Immature natural killer cell (primary cell): ENCODE measurements at regions not wholly inside any gene's neighbourhood (a gene's known extent, or its start where the extent isn't known, plus 50 kb on each side); places are given as distances from the start of the nearest gene placed in this dataset.

Experiments used
- DNase-seq, 3 donors: peaks; one replicate each; pipeline ENCODE4 v3.0.0; 2022; ENCODE audit warnings: mixed read lengths in 1 of 3
- H3K27ac Mint-ChIP-seq, 6 donors: one replicate each; pipeline ENCODE4 v1.8.0; 2020; ENCODE audit warnings: mixed read lengths in 6 of 6, mild to moderate bottlenecking in 5 of 6, inconsistent platforms in 4 of 6, moderate library complexity in 3 of 6
- H3K27me3 Mint-ChIP-seq, 3 donors: one replicate each; pipeline ENCODE4 v1.8.0; 2020 to 2021; ENCODE audit warnings: low read depth in 3 of 3, mild to moderate bottlenecking in 3 of 3, mixed read lengths in 3 of 3, moderate library complexity in 3 of 3, inconsistent platforms in 1 of 3
- H3K36me3 Mint-ChIP-seq, 3 donors: one replicate each; pipeline ENCODE4 v1.8.0; 2020; ENCODE audit warnings: mixed read lengths in 3 of 3, inconsistent platforms in 2 of 3, mild to moderate bottlenecking in 2 of 3
- H3K4me1 Mint-ChIP-seq, 2 donors: one replicate each; pipeline ENCODE4 v1.8.0; 2020; ENCODE audit warnings: inconsistent platforms in 2 of 2, mild to moderate bottlenecking in 2 of 2, mixed read lengths in 2 of 2, moderate library complexity in 1 of 2
- H3K4me3 Mint-ChIP-seq, 5 donors: one replicate each; pipeline ENCODE4 v1.8.0; 2020; ENCODE audit warnings: mild to moderate bottlenecking in 5 of 5, mixed read lengths in 5 of 5, inconsistent platforms in 3 of 5, moderate library complexity in 3 of 5
- H3K9me3 Mint-ChIP-seq, 6 donors: one replicate each; pipeline ENCODE4 v1.8.0; 2020; ENCODE audit warnings: mild to moderate bottlenecking in 6 of 6, mixed read lengths in 6 of 6, inconsistent platforms in 4 of 6, moderate library complexity in 3 of 6

DNA sequence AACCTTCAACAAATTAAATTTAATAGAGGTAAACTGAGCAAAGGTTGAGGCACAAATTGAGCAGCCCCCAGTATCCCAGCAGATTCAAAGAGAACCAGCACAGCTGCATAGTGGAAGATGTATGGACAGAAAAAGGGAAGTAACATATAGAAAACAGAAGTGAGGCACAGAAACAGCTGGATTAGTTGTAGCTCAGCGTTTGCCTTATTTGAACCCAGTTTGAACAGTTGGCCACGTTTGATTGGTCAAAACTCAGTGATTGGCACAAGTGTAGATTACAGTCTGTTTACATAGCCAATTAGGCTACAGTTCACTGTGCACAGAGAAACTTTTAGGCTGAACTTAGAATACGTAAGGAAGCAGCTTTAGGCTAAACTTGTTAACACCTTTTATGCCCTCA lies 315.5 kb downstream of the RMST start:
- no peaks in the 10 kb centered on the region for H3K4me1 Mint-ChIP-seq
- H3K27me3 Mint-ChIP-seq, result peaks cover 0 to 2% (median 0%) of the 10 kb centered on the region in 3 donors
- H3K4me3 Mint-ChIP-seq, result no peak overlapping the region
- DNase-seq, result no peak
- no peaks in the 10 kb centered on the region for H3K36me3 Mint-ChIP-seq
- H3K9me3 Mint-ChIP-seq, result peaks cover 2 to 36% (median 10%) of the 10 kb centered on the region in 6 donors
- no peak overlapping the region for H3K27ac Mint-ChIP-seq

DNA sequence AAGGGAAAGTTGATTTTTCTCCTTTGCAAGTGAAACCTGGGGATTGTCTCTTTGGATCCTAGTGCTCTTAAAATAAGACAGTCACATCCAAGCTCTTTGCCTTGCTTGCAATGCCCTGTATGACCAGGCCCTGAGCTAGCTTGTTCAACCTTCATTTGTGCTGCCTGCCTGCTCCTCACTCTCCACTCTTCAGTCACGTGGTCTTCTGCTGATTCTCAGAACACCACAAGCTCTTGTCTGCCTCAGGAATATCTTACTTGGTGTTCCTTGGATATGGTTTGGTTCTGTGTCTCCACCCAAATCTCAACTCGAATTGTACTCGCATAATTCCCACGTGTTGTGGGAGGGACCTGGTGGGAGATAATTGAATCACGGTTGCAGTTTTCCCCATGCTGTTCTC lies 318.7 kb downstream of the RMST start:
- no peak for DNase-seq
- Mint-ChIP-seq H3K27me3 (peaks cover 0 to 2% (median 0%) of the 10 kb centered on the region in 3 donors), H3K36me3 (no peaks in the 10 kb centered on the region), H3K9me3 (peaks cover 2 to 27% (median 8%) of the 10 kb centered on the region in 6 donors), H3K4me1 (no peaks in the 10 kb centered on the region), H3K4me3 (no peak overlapping the region), H3K27ac (no peak overlapping the region)

DNA sequence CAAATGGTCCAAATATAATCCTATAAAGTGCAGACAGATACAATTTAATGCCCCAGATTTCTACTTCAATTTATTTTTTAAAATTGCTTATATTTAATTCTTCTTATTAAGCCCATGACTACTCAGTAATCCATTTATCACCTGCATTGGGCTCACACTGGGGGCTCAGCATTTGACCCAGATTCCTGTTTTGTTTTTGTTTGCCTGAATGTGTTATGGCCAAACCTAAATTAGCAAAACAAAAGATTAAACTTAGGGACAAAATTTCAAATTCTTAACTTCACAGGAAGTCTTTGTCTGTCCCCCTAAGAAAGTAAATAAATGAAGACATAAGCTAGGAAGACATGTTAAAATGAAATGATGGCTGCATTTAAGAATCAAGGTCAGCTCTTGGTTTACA lies 322.3 kb downstream of the RMST start:
- Mint-ChIP-seq H3K4me1 (no peaks in the 10 kb centered on the region), H3K9me3 (peaks cover 0 to 7% (median 4%) of the 10 kb centered on the region in 6 donors)
- DNase-seq, result no peak

DNA sequence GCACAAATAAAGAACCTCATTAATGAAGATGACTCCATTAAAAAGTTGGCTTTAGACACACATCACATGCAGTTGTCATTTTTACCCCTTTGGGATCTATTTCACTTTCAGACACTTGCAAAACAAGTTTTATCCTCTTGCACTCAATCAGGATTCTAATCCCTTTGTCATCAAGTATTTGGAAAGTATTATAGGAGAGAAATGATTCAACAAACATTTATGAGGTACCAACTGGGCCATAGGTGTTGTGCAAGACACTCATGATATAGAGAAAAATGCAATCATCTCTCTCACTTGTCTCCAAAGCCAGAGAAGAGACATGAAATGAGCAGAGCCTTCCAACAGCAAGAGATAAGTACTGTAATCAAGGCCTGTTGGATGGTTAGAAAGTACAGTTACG lies 327.7 kb downstream of the RMST start:
- H3K9me3 Mint-ChIP-seq, result peaks cover 1 to 18% (median 7%) of the 10 kb centered on the region in 6 donors
- H3K27ac Mint-ChIP-seq, result no peak overlapping the region
- no peak for DNase-seq
- H3K4me1 Mint-ChIP-seq, result no peaks in the 10 kb centered on the region
- H3K36me3 Mint-ChIP-seq, result no peaks in the 10 kb centered on the region
- H3K4me3 Mint-ChIP-seq, result no peak overlapping the region
- H3K27me3 Mint-ChIP-seq, result no peaks in the 10 kb centered on the region

More for the DNA sequence above, 322.3 kb downstream of the RMST start:
- H3K27ac Mint-ChIP-seq, result no peak overlapping the region
- H3K36me3 Mint-ChIP-seq, result no peaks in the 10 kb centered on the region
- peaks cover 0 to 2% (median 0%) of the 10 kb centered on the region in 3 donors for H3K27me3 Mint-ChIP-seq
- H3K4me3 Mint-ChIP-seq, result no peak overlapping the region

DNA sequence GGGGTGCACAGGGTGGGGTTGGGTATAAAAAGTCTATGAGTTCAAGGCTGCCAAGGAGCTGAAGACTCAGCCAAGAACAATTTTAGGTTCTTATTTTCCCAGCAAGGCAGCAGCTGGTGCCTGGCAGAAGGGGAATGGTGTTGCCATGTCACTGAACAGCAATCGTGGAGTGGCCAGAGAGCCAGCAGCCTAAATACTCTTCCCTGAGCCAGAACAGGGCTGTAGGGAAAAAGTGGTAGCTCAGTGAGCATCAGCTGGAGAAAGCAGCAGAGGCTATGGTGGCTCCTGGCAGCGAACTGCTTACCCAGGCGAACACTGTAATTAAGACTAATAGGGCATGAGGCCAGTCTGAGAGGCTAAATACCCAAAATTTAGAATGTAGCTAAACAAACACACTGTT lies 334.9 kb downstream of the RMST start:
- no peak overlapping the region for H3K4me3 Mint-ChIP-seq
- H3K27me3 Mint-ChIP-seq, result no peaks in the 10 kb centered on the region
- H3K27ac Mint-ChIP-seq, result no peak overlapping the region
- DNase-seq, result no peak
- peaks cover 0 to 36% (median 11%) of the 10 kb centered on the region in 6 donors for H3K9me3 Mint-ChIP-seq
- no peaks in the 10 kb centered on the region for H3K36me3 Mint-ChIP-seq
- H3K4me1 Mint-ChIP-seq, result no peaks in the 10 kb centered on the region

DNA sequence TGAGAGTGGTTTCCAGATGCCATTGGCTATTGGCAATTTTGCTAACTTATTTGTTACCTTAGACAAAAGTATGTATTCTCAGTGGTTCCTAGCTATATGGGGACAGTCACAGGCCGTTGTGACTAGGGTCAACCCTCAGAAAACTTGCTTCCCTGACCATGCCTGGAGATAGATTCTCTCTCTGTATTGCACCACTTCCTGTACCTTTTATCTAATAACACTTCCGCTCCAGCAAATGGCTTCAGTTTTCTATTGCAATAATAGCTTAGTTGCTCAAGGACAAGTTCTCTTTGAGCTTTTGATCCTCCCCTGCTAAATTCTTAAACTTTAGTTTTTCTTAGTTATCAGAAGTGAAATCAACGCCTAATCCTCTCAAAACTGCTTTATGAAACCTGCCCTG lies 338.0 kb downstream of the RMST start:
- Mint-ChIP-seq H3K9me3 (peaks cover 0 to 41% (median 11%) of the 10 kb centered on the region in 6 donors), H3K27ac (no peak overlapping the region), H3K36me3 (peaks cover 0 to 3% (median 0%) of the 10 kb centered on the region in 3 donors), H3K4me1 (no peaks in the 10 kb centered on the region), H3K4me3 (no peak overlapping the region), H3K27me3 (peaks cover 0 to 2% (median 0%) of the 10 kb centered on the region in 3 donors)
- DNase-seq, result no peak

DNA sequence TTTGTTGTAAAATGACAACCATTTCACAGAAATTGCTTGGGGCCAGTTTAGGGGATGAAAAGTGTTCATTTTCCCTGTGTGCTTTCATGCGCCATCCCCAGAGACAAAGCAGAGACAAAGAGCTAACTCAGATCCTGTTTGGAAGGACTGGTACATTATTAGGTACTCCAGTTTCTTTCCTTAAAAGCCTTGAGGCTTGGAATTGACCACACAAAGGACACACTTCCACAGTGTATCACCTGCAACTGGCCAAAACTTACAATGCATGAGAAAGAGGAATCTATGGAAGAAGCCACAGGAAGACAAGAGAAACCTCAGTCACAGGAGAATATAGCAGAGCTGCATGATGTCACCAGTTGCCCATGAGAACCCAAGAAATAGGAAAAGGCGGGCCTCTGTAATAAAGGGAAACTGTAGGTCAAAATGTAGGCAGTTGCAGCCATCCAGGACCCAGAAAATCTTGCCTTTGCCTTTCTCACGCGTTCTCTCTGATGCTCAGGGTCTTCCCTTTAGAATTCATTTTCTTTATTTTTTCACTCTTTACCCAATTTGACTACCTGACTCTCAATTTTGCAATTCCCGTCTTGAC lies 339.0 kb downstream of the RMST start:
- peaks cover 0 to 41% (median 14%) of the 10 kb centered on the region in 6 donors for H3K9me3 Mint-ChIP-seq
- no peak for DNase-seq
- peaks cover 0 to 2% (median 2%) of the 10 kb centered on the region in 3 donors for H3K27me3 Mint-ChIP-seq
- H3K4me1 Mint-ChIP-seq, result no peaks in the 10 kb centered on the region
- no peak overlapping the region for H3K4me3 Mint-ChIP-seq
- peaks cover 0 to 3% (median 0%) of the 10 kb centered on the region in 3 donors for H3K36me3 Mint-ChIP-seq
- no peak overlapping the region for H3K27ac Mint-ChIP-seq

DNA sequence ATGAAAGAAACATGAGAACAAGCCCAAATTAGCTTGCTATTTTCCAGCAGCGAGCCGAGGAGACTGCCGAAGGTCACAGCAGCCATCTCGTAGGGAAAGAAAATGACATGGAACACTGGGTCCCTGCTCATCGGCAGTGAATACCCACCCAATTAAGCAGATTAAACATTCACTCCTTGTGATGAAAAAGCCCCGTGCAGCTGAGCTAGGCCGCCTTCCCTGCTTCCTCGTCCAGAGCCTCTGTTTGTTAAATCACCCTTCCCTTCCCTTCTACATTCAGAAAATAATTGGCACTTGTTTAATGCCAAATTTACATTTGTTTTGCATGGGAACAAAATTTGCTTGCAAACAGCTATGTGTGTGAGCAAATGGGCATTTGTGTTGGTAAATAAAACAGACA lies 342.5 kb downstream of the RMST start:
- peaks cover 0 to 4% (median 2%) of the 10 kb centered on the region in 3 donors for H3K27me3 Mint-ChIP-seq
- no peak for DNase-seq
- H3K9me3 Mint-ChIP-seq, result peaks cover 6 to 23% (median 11%) of the 10 kb centered on the region in 6 donors
- H3K4me3 Mint-ChIP-seq, result no peak overlapping the region
- H3K4me1 Mint-ChIP-seq, result no peaks in the 10 kb centered on the region
- peaks cover 0 to 3% (median 0%) of the 10 kb centered on the region in 3 donors for H3K36me3 Mint-ChIP-seq
- H3K27ac Mint-ChIP-seq, result no peak overlapping the region

DNA sequence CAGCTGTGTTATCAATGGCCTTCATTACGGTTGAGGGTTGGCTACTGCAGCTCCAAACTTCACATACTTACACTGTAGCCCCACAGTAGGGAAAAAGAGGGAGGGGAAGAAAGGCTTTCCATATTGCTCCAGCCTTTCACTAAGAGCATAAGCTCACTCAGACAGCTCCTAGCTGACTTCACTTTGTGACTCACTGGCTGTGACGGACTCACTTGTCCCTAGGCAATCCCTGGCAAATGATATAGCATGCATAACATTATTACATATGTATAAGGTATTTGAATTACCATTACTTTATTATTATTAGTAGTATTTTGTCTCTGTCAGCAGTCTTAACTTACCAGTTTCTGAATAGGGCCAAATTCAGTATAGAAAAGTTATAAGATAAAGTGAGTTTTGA lies 350.7 kb downstream of the RMST start:
- peaks cover 0 to 15% (median 5%) of the 10 kb centered on the region in 6 donors for H3K9me3 Mint-ChIP-seq
- no peak for DNase-seq
- H3K27ac Mint-ChIP-seq, result no peak overlapping the region
- no peaks in the 10 kb centered on the region for H3K4me1 Mint-ChIP-seq
- H3K36me3 Mint-ChIP-seq, result no peaks in the 10 kb centered on the region
- H3K27me3 Mint-ChIP-seq, result peaks cover 0 to 11% (median 0%) of the 10 kb centered on the region in 3 donors
- H3K4me3 Mint-ChIP-seq, result no peak overlapping the region

DNA sequence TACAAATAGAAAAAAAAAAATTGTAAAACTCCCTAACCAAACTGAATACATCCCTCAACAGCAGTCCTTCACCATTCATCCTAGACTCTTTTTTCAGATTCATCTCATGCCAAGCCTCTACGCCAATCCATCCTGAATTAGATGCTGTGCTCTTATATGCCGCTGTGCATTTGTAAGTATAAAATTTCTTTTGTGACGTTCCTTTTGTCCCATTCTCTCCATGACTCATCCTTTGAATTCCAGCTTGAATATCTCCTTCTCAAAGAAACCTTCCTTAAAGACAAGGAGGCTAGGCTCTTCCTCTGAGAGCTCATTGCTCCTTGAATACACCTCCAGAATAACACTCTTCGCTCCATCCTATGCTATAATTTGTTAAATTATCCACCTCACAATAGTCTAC lies 359.2 kb downstream of the RMST start:
- Mint-ChIP-seq H3K4me1 (no peaks in the 10 kb centered on the region), H3K27me3 (peaks cover 0 to 3% (median 2%) of the 10 kb centered on the region in 3 donors), H3K36me3 (no peaks in the 10 kb centered on the region), H3K27ac (no peak overlapping the region), H3K4me3 (no peak overlapping the region), H3K9me3 (peaks cover 0 to 9% (median 3%) of the 10 kb centered on the region in 6 donors)
- DNase-seq, result no peak

DNA sequence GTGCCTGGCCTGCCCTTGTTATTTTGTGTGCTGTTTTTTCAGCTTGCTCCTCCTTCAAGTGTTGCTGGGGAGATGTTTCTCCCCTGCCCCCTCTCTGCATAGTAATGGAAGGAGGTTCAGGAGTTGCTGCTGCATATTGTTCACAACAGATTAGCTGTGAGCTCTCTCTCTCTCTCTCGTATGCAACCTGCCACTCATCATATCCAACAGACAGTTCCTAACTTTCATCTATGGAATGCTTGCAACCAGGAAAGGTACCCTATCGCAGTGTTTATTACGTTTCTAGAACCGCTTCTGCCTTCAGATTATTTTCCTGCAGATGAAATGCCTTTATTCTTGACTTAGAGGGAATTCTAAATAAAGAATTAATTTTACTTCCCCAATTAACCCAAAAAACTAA lies 372.9 kb downstream of the RMST start:
- Mint-ChIP-seq H3K27ac (no peak overlapping the region), H3K27me3 (no peaks in the 10 kb centered on the region), H3K4me3 (no peak overlapping the region), H3K36me3 (no peaks in the 10 kb centered on the region), H3K9me3 (peaks cover 0 to 11% (median 3%) of the 10 kb centered on the region in 6 donors), H3K4me1 (no peaks in the 10 kb centered on the region)
- no peak for DNase-seq

DNA sequence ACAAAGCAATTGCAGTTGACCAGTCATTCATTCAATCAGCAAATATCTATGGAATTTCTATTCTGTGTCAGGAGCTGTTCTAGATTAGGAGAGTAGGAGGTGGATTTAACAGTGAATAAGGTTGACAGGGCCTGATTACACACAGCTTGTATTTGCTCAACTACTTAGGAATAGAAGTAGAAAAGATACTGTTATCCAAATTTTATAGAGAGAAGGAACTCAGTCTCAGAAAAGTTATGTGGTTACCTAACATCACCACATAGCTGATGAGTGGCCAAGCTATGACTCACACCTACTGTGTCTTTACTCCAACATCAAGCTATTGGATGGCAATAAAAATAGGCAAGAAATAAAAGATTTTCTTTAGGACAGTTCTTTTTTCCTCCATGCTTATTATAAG lies 374.8 kb downstream of the RMST start:
- H3K4me3 Mint-ChIP-seq, result no peak overlapping the region
- DNase-seq, result no peak
- H3K4me1 Mint-ChIP-seq, result no peaks in the 10 kb centered on the region
- peaks cover 0 to 11% (median 1%) of the 10 kb centered on the region in 6 donors for H3K9me3 Mint-ChIP-seq
- H3K36me3 Mint-ChIP-seq, result no peaks in the 10 kb centered on the region
- no peak overlapping the region for H3K27ac Mint-ChIP-seq
- H3K27me3 Mint-ChIP-seq, result no peaks in the 10 kb centered on the region

DNA sequence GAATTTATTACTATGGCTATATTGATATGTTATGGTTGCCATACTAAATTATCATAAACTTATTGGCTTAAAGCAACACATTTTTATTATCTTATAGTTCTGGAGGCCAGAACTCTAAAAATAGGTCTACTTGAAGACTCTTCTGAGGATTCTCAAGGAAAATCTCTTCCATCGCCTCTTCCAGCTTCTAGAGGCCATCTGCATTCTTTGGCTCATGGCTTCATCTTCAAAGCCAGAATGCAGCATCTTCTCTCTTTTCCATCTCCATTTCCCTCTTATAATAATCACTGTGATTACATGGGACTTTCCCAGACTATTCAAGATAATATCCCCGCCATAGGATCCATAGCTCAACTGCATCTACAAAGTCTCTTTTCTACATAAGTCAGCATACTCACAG lies 385.4 kb downstream of the RMST start:
- H3K27ac Mint-ChIP-seq, result no peak overlapping the region
- no peak overlapping the region for H3K4me3 Mint-ChIP-seq
- DNase-seq, result no peak
- H3K36me3 Mint-ChIP-seq, result no peaks in the 10 kb centered on the region
- no peaks in the 10 kb centered on the region for H3K4me1 Mint-ChIP-seq
- peaks cover 0 to 8% (median 3%) of the 10 kb centered on the region in 6 donors for H3K9me3 Mint-ChIP-seq
- H3K27me3 Mint-ChIP-seq, result peaks cover 0 to 4% (median 0%) of the 10 kb centered on the region in 3 donors

DNA sequence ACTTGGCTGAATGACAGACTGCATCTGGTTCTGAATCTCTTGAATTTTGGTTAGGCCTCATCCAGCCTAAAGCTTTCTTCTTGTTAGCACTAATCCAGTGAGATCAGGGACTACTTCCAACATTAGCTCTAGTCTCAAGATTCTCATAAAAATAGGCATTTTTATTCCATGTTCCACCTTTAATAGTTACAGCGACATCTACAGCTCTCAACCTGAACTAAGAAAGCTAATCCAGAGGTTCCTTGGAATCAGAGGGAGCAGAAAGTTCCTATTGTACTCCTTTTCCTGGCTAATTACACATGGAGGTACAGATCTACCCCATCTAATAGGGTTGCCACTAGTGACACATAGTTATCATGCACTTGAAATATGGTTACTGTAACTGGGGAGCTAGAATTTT lies 391.9 kb downstream of the RMST start:
- DNase-seq, result no peak
- Mint-ChIP-seq H3K9me3 (peaks cover 0 to 17% (median 3%) of the 10 kb centered on the region in 6 donors), H3K4me3 (no peak overlapping the region), H3K27me3 (peaks cover 0 to 4% (median 0%) of the 10 kb centered on the region in 3 donors), H3K36me3 (no peaks in the 10 kb centered on the region), H3K4me1 (no peaks in the 10 kb centered on the region), H3K27ac (no peak overlapping the region)

DNA sequence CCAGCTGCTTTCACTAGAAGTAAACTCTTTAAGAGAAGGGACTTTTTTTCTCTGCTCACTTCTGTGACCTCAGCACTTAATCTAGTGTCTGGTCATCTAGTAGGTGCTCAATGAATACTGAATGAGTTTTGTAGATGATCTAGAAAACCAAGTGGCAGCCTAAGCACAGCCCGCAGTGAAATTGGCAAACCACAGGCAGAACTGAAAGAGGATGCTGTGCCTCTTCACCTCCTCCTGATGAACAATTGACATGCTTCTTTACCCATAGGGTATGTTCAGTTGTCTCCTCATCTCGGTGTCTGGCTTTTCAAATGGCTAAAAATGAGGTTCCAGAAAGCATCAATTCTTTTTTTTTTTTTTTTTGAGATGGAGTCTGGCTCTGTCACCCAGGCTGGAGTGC lies 399.5 kb downstream of the RMST start:
- no peaks in the 10 kb centered on the region for H3K36me3 Mint-ChIP-seq
- H3K4me1 Mint-ChIP-seq, result no peaks in the 10 kb centered on the region
- no peak overlapping the region for H3K4me3 Mint-ChIP-seq
- no peak overlapping the region for H3K27ac Mint-ChIP-seq
- H3K27me3 Mint-ChIP-seq, result no peaks in the 10 kb centered on the region
- DNase-seq, result no peak
- peaks cover 0 to 16% (median 7%) of the 10 kb centered on the region in 6 donors for H3K9me3 Mint-ChIP-seq
